CD14-positive monocyte (primary cell): ENCODE measurements at regions not wholly inside any gene's neighbourhood (a gene's known extent, or its start where the extent isn't known, plus 50 kb on each side); places are given as distances from the start of the nearest gene placed in this dataset.

Source experiments
- DNase-seq, 3 donors: peaks; one replicate each; pipeline ENCODE4 v3.0.0-alpha.2; 2011 to 2022
- H2AFZ ChIP-seq: 2 replicates; pipeline ENCODE4 v1.6.0; 2012; ENCODE audit warnings: mild to moderate bottlenecking, low read depth, low read length, inconsistent platforms; ENCODE audit not compliant: insufficient read depth, poor library complexity, severe bottlenecking
- H3K27ac ChIP-seq, 2 donors: 1 replicate in 1 of 2; 2 replicates in 1 of 2; pipeline ENCODE4 v1.5.1; 2012 to 2013; ENCODE audit warnings: low read length in 2 of 2, control low read depth in 1 of 2, inconsistent platforms in 1 of 2, low read depth in 1 of 2, mild to moderate bottlenecking in 1 of 2
- H3K27me3 ChIP-seq, 2 donors: one replicate each; pipeline versions ENCODE4 v1.6.0 to v1.6.1; 2011 to 2013; ENCODE audit warnings: low read length in 2 of 2; ENCODE audit not compliant: control insufficient read depth in 2 of 2, insufficient read depth in 2 of 2
- H3K36me3 ChIP-seq, 2 donors: replicated peaks in 1 of 2; 1 replicate in 1 of 2; 2 replicates in 1 of 2; pipeline versions ENCODE4 v1.5.1 to v1.6.1; 2012 to 2013; ENCODE audit warnings: low read length in 2 of 2, control low read depth in 1 of 2, inconsistent platforms in 1 of 2, mild to moderate bottlenecking in 1 of 2; ENCODE audit not compliant: insufficient read depth in 2 of 2, control insufficient read depth in 1 of 2
- H3K4me1 ChIP-seq, 2 donors: 1 replicate in 1 of 2; 2 replicates in 1 of 2; pipeline versions ENCODE4 v1.5.1 to v1.6.1; 2012 to 2013; ENCODE audit warnings: low read length in 2 of 2, control low read depth in 1 of 2, inconsistent platforms in 1 of 2, mild to moderate bottlenecking in 1 of 2, moderate library complexity in 1 of 2; ENCODE audit not compliant: insufficient read depth in 2 of 2, control insufficient read depth in 1 of 2
- H3K4me2 ChIP-seq: replicated peaks from 2 replicates; pipeline ENCODE3; 2012; ENCODE audit warnings: low read length, moderate library complexity, mild to moderate bottlenecking; ENCODE audit not compliant: poor library complexity, severe bottlenecking; ENCODE audit errors: extremely low read depth
- H3K4me3 ChIP-seq, 3 experiments: fragments of 200-600 bp in 1 of 3; sonication (generic) in 1 of 3; replicated peaks in 1 of 3; 1 replicate in 2 of 3; 2 replicates in 1 of 3; pipeline ENCODE4 v1.5.1; 2011 to 2013; ENCODE audit warnings: low read length in 3 of 3, mild to moderate bottlenecking in 3 of 3, control low read depth in 2 of 3, low read depth in 2 of 3, inconsistent platforms in 1 of 3, moderate library complexity in 1 of 3
- H3K79me2 ChIP-seq: 2 replicates; pipeline ENCODE4 v1.6.0; 2012; ENCODE audit warnings: mild to moderate bottlenecking, control low read depth, inconsistent platforms, low read length, moderate library complexity; ENCODE audit not compliant: insufficient read depth
- H3K9ac ChIP-seq: 2 replicates; pipeline ENCODE4 v1.6.0; 2017; ENCODE audit warnings: low read length, mild to moderate bottlenecking; ENCODE audit not compliant: insufficient read depth, poor library complexity, severe bottlenecking
- H3K9me3 ChIP-seq, 2 donors: replicated peaks in 1 of 2; 1 replicate in 1 of 2; 2 replicates in 1 of 2; pipeline versions ENCODE4 v1.5.1 to v1.6.1; 2012 to 2013; ENCODE audit warnings: low read length in 2 of 2, control low read depth in 1 of 2; ENCODE audit not compliant: control insufficient read depth in 1 of 2, insufficient read depth in 1 of 2
- H4K20me1 ChIP-seq: 2 replicates; pipeline ENCODE4 v1.6.0; 2012; ENCODE audit warnings: mild to moderate bottlenecking, low read length, control low read depth, moderate library complexity; ENCODE audit not compliant: insufficient read depth
- H3K27ac Mint-ChIP-seq, 7 donors: one replicate each; pipeline ENCODE4 v1.8.0; 2020; ENCODE audit warnings: mild to moderate bottlenecking in 7 of 7, mixed read lengths in 7 of 7, moderate library complexity in 6 of 7, inconsistent platforms in 2 of 7
- H3K27me3 Mint-ChIP-seq, 3 donors: one replicate each; pipeline ENCODE4 v1.8.0; 2021 to 2022; ENCODE audit warnings: low read depth in 3 of 3, mild to moderate bottlenecking in 3 of 3, mixed read lengths in 3 of 3, moderate library complexity in 3 of 3, inconsistent platforms in 1 of 3
- H3K36me3 Mint-ChIP-seq, 2 donors: one replicate each; pipeline ENCODE4 v1.8.0; 2020; ENCODE audit warnings: mixed read lengths in 2 of 2, inconsistent platforms in 1 of 2, mild to moderate bottlenecking in 1 of 2
- H3K4me1 Mint-ChIP-seq: one replicate; pipeline ENCODE4 v1.8.0; 2020; ENCODE audit warnings: mild to moderate bottlenecking, mixed read lengths
- H3K4me3 Mint-ChIP-seq, 2 donors: one replicate each; pipeline ENCODE4 v1.8.0; 2020; ENCODE audit warnings: mild to moderate bottlenecking in 2 of 2, mixed read lengths in 2 of 2, moderate library complexity in 1 of 2
- H3K9me3 Mint-ChIP-seq, 7 donors: one replicate each; pipeline ENCODE4 v1.8.0; 2020 to 2022; ENCODE audit warnings: mixed read lengths in 7 of 7, mild to moderate bottlenecking in 6 of 7, moderate library complexity in 6 of 7, inconsistent platforms in 2 of 7
- CTCF ChIP-seq: fragments of 200-600 bp; IDR thresholded peaks from one replicate; pipeline ENCODE4 v1.8.0; 2022; ENCODE audit warnings: antibody characterized with exemption, mild to moderate bottlenecking
- WGBS: methylation state at CpG from one replicate; pipeline ENCODE4 v1.1.5; 2013; ENCODE audit warnings: missing lambda C conversion rate; ENCODE audit not compliant: insufficient coverage; 5-methylcytosine and 5-hydroxymethylcytosine counted together
- intact Hi-C, 2 donors: fragments of 100-400 bp; cut with micrococcal nuclease; formaldehyde crosslinking; loops; one replicate each; pipeline versions ENCODE4 v1.15.0 to v1.15.1; 2023

GRCh38 chr2:128774320-128775216, 455.9 kb upstream of the HS6ST1 start:
- no peak overlapping the region for H3K4me3 Mint-ChIP-seq
- no peaks in the 10 kb centered on the region for H3K79me2 ChIP-seq
- no peaks in the 10 kb centered on the region for H4K20me1 ChIP-seq
- no peak overlapping the region for H3K27ac ChIP-seq
- H2AFZ ChIP-seq = no peak overlapping the region
- H3K4me1 ChIP-seq = no peaks in the 10 kb centered on the region
- H3K4me3 ChIP-seq = no peak overlapping the region
- H3K9me3 Mint-ChIP-seq = peaks cover 0 to 5% (median 0%) of the 10 kb centered on the region in 7 donors
- H3K36me3 Mint-ChIP-seq = no peaks in the 10 kb centered on the region
- WGBS = 92% methylated on average over 5 of the region's 7 CpGs
- no peaks in the 10 kb centered on the region for H3K36me3 ChIP-seq
- H3K9me3 ChIP-seq = no peaks in the 10 kb centered on the region
- no peak overlapping the region for H3K4me2 ChIP-seq
- no peak overlapping the region for H3K27ac Mint-ChIP-seq
- H3K27me3 ChIP-seq = no peaks in the 10 kb centered on the region
- no peak for DNase-seq
- intact Hi-C loops = no loop called here
- TF ChIP-seq CTCF = no peak
- H3K9ac ChIP-seq = no peak overlapping the region
- H3K4me1 Mint-ChIP-seq = no peaks in the 10 kb centered on the region
- H3K27me3 Mint-ChIP-seq = peaks cover 0 to 4% (median 2%) of the 10 kb centered on the region in 3 donors

- H3K4me2 ChIP-seq = no peak overlapping the region
- H3K27me3 ChIP-seq = no peaks in the 10 kb centered on the region
- no peak overlapping the region for H3K27ac Mint-ChIP-seq
- no peak overlapping the region for H3K9ac ChIP-seq
- intact Hi-C loops = no loop called here
- no peaks in the 10 kb centered on the region for H4K20me1 ChIP-seq
- no peaks in the 10 kb centered on the region for H3K36me3 ChIP-seq
- no peak overlapping the region for H3K4me3 ChIP-seq
- H3K4me1 ChIP-seq = no peaks in the 10 kb centered on the region
- no peaks in the 10 kb centered on the region for H3K36me3 Mint-ChIP-seq
- H3K79me2 ChIP-seq = no peaks in the 10 kb centered on the region
- no peaks in the 10 kb centered on the region for H3K4me1 Mint-ChIP-seq
- H2AFZ ChIP-seq = no peak overlapping the region
- no peaks in the 10 kb centered on the region for H3K9me3 ChIP-seq
- peaks cover 0 to 5% (median 0%) of the 10 kb centered on the region in 7 donors for H3K9me3 Mint-ChIP-seq
- no peak for DNase-seq
- H3K27me3 Mint-ChIP-seq = peaks cover 0 to 4% (median 2%) of the 10 kb centered on the region in 3 donors
- no peak overlapping the region for H3K27ac ChIP-seq
- no peak overlapping the region for H3K4me3 Mint-ChIP-seq
- TF ChIP-seq CTCF = no peak
- 98% methylated on average over 9 of the region's 10 CpGs for WGBS
Observed at GRCh38 chr2:128775217-128775913, 456.7 kb upstream of the HS6ST1 start.
